NK-92 treated with Interleukin-12 subunit alpha and Interleukin-12 subunit beta, amount 100 ng/mL, for 24 hours (cell line): ENCODE measurements at regions not wholly inside any gene's neighbourhood (a gene's known extent, or its start where the extent isn't known, plus 50 kb on each side); places are given as distances from the start of the nearest gene placed in this dataset.

Source experiments
- DNase-seq: peaks from one replicate; lab custom pipeline; 2025; lab: John Stamatoyannopoulos, UW

DNA sequence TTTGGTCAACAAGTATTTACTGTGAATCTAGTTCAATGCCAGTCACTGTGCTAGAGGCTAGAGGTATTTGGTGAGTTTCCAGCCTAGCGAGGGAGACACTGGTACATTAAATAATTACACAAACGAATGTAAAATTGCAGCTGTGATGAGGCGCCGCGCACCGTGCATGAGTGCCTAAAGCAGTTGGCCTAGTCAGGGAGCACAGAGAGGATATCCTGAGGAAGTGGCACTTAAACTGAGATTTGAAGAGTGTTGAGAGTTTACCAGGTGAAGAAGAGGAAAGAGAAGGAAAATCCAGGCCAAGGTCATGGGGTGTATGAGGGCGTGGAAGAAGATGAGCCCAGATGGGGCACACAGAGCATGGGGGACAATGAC lies 157.6 kb upstream of the NDUFV2 start:
- no peak for DNase-seq

DNA sequence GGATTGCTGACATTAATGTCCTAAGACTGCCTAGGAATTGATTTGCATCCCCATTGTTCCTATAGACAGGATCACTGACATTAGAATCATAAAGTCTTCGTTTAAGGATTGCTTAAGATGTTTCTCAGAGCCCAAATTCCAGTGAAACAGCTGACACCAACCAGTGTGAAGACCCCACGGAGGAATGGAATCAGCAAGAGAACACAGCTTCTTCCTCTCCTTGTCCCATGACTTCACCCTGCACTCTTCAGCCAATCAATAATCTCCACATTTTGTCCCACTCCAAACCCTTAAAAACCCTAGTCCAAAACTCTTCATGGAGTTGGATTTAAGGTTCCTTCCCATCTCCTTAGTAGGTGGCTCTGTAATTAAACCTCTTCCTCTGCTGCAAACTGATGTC lies 157.0 kb upstream of the NDUFV2 start:
- DNase-seq = no peak

DNA sequence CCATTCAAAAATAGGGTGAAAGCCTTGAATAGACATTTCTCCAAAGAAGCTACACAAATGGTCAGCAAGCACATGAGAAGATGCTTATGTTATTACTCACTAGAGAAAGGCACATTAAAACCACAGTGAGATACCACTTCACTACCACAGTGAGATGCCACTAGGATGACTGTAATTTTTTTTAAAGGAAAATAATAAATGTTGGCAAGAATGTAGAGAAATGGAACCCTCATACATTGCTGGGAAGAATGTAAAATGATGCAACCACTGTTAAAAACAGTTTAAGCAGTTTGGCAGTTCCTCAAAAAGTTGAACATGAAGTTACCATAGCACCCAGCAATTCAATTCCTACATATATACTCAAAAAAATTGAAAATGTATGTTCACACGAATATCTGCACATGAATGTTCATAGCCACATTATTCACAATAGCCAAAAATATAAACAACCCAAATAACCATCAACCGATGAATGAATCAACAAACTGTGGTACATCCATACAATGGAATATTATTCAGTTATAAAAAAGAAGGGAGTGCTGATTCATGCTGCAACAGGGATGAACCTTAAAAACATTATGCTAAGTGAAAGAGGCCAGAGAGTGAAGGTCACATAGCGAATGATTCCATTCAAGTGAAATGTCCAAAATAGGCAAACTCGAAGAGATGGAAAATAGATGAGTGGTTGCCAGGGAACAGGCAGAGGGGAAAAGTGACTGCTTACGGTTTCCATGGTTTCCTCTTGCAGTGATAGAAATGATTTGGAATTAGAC lies 156.2 kb upstream of the NDUFV2 start:
- no peak for DNase-seq

DNA sequence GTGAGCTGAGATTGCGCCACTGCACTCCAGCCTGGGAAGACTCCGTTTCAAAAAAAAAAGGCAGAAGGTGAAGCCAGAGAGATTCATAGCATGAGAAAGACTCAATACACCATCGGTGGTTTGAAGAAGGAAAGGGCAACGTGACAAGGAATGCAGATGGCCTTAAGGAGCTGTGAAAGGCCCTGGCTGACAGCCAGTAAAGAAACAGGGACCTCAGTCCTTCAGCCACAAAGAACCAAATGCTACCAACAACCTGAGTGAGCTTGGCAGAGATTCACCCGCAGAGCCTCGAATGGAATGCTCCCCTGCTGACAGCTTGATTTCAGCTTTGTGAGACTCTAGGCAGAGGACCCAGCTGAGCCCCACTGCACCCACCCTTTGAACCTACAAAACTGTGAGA lies 154.9 kb upstream of the NDUFV2 start:
- no peak for DNase-seq

DNA sequence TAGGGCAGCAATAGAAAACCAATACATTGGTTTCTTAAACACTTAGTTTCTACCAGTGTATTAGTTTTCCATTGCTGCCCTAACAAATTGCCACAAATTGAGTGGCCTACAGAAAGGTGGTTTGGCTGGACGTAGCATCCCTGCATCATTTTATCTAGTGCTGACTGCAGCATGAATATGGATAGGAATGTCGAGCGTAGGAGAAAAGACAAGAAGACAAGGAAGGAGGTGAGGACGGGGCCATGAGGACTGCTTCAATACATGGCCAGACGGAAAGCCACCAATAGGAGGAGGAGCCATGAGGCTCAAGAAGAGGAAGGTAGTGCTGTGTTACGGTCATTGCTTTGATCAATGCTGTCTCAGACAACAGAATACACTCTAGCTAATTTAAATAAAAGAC lies 154.5 kb upstream of the NDUFV2 start:
- DNase-seq = no peak

DNA sequence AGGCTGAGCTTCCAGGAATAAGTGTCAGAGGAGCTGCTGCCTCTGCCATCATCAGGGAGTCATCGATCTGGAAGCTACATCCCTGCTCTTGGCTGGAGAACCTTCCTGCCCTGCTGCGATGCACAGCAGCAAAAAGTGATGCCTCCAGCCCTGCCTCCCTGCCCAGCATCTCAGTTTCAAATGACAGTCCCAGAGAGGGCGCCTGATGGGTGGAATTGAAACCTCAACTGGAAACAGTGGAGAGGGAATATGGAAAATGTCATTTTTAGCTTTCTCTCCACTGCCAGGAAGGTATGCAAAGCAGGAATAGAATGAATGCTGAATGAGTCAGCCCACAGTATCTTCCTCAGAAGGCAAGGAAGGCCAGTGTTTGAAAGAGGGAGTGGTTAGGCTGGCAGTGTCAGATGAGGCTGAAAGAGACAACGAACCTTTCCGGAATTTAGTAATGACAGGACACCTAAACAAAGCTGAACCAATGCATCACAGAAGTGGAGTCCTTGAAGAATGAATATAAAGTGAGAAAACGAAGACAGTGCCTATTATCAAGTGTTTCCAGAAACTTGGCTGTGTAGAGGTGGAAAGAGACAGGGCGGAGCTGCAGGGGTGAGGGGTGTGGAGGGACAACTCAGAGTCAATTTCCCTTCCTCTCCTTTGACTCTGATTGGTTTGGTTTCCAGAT lies 153.9 kb upstream of the NDUFV2 start:
- no peak for DNase-seq

DNA sequence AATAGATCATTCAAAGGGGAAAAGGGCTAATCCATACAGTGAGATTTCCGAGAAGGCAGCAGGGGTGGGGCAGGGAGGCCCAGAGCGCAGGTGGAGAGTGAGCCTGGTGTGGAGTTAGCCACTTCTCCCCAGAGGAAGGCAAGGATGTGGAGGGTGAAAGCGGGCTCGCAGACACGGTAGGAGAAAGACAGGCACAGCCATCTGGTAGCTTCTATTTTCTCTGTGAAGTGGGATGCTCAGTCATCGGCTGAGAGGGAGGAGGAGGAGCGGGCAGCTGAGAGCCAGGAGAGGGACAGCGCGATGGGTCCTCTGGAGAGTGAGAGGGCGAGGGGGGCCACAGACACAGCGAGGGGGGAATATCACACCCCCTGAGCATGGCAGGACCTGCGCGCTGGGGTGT lies 153.3 kb upstream of the NDUFV2 start:
- DNase-seq = no peak

DNA sequence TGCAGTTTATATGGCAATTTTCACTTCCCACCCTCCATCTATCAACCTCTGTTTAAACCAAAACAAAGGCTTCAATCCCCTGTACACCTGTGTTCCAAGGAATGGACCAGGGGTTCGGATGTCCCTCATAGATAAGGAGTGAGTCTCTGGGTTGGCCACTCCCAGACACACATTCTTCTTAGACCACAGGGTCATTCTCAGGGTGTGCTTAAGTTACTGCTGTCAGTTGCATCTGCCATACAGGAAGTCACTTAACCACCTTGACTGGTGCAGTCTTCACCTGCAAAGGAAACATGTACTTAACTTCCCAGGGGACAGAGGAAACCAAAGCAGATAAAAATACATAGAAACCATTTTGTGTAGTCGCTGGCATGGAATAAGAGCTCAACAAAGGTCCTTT lies 151.0 kb upstream of the NDUFV2 start:
- DNase-seq = no peak

DNA sequence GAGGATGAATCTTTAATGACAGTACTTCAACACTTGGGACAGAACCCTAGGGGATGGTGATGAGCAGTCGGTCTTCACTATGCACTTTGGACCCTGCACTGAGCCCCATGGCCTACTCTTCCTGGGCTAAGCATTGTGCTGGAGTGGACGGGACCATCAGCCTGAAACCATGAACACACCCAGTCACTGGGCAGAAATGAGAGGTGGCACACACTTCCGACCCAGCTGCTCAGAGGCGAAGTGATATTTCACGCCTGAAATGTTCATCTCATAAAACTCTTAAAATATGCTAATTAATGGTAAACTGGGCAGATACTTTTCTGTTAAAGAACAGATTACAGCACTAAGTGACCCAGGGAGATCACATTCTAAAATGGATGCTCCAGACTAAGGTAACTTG lies 150.3 kb upstream of the NDUFV2 start:
- no peak for DNase-seq

DNA sequence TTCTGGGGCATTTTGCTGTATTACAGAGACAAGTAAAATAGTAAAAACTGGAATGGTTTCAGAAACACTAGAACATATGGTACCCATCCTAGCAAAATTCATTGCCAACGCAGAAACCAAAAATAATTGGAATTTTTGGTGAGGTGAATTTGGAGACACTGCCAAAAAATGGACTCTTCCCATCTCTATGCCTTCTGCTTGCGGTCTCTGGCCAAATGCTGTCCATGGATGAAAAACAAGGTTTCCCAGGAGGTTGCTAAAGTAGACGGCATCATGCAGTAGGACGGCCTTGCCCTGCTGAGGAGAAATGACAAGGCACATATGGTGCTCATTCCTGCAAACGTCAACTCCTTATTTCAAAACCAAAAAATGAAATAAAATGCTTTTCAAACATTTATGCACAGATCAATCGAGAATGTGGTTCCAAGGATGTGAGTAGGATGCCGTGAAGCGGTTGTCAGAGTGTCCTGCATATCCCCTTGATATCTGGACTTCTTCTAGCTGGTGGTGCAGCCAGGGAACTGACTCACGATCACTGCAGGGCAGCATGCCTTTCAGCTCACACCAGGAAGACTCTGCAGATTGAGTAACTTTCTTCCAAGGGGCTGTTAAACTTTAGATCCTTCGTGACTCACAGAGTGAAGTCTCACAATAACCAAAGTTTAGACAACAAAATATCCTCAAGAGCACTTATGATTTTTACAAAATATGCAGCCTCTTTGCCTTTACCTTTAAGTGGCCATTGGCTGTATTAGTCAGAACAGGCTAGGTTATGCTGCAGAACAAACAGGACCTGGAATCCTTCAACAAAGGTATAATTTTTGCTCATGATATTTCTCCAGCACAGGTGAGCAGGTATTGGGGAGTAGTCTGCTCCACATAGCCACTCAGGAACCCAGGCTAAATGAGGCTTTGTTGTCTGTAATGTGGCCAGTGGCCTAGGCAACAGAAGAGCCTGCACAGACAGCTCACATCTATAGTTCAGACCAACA lies 149.4 kb upstream of the NDUFV2 start:
- no peak for DNase-seq

DNA sequence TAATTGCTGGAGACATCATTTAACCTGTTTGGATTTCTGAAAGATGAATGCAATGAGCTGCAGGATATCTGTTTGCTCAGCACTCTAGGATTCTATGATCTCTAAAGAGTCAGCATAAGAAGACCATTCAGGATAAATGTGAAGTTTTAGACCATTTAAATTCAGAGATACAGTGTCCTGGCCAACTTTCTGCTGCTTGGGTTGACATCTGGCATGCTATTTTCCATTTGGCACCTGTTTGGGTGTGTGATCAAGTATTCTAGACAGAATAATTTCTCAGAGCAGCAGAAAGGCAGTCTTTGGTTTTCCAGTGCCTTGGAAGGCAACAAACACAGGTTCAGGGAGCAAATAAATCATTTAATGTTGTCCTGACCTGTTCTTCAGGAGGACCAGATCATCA lies 144.8 kb upstream of the NDUFV2 start:
- DNase-seq = no peak

DNA sequence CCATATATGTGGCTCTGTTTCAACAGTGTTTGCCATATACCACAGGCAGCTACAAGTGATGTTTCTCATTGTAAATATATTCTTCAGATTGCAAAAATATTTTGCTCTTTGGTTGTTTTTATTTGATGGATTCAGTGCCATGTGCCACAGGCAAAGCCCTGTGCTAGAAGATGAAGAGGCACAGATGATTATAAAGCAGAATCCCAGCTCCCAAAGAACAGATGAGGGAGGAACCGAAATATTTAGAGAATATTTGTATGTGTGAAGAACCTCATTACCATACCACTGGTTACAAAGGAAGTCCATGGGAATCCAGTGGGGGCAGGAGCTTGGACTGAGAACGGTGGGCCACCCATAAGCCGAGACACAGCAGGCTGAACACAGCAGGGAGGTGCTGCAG lies 143.8 kb upstream of the NDUFV2 start:
- DNase-seq = no peak

DNA sequence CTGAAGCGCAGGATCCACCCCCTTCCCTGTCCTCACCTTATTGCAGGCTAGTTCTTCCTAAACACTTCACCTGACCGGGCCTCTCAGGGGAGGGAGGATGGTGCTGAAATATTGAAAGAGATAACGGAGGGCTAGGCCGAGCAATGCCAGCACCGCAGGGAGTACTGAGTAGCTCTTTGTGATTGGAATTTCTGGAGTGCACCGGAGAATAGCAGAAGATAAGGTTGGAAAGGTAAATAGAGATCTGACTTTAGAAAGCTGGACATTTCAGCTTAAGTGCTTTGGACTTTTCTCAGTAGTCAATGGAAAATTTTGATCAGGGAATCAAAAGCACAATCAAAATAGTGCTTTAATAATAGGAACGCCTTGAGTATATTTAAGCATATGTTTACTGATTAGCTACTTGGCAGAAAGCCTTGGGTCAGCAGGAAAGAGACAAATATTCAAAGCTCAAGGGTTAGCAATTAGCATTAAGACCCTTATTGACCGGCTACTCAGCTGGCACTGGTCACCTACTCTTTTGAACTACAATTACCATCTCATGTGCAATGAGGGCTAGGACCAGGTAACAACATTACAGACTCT lies 142.9 kb upstream of the NDUFV2 start:
- no peak for DNase-seq

DNA sequence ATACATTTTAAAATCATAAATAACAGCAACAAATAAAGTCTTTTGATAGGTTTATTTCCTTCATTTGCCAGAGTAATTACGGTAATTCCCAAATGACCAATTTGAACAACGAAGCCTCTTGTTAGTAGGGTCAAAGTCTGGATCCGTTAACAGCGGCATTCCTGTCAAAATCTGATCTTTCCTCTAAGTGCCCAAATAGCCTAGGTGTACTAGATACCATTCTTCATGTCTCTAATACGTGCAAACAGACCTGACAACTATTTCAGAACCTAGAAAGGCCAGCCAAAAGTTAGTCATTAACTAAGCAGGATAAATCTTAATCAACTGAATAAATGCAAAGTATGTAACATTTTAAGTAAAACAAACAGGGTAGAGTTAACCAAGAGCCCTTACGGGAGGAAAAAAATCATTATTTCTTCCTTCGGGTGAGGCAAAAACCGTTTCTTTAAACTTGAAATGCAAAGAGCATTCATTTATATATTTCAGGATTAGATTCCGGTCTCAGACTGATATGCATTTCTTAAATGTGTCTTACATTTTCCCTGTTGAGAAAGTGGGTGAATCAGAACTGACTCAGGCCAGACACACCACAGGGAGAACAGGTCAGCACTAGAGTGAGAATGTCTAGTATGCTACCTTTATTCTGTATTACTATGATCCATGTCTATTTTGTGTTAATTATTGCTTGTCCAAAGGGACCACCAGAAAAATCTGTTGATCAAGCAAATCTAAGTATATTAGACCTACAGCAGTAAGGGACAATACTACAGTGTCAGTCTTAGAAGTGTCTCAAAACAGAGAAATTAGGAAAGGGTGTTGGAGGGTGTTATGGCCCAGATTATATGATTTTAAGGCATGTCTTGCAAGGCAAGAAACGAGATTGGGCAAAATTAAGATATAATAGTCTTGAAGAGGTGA lies 141.5 kb upstream of the NDUFV2 start:
- no peak for DNase-seq

DNA sequence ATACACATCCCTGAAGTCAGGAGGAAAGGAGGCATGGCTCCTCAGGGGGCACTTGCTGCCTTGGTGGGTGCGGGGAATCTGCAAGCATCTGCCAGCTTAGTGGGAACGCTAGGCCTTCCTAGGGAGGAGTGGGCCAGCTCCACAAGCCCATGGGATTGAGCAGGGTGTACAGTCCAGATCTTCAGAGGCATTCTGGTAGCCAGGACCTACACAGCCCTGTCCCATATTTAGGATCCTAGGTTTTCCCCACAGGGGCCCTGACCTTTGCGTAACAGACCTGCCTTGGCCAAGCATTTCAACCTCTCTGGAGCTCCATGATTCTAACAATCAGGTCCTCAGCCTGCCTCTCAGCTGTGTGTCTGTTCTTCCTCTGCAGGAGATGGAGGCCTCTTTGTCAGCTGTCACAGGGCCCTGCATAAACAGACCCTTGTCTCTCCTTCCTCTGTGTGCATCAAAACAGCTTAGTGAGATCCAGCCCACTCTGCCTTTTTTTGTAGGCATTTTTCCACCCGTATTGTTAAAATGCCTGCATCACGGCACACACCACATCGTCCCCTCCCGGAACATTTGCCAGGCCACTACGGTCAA lies 140.2 kb upstream of the NDUFV2 start:
- no peak for DNase-seq

DNA sequence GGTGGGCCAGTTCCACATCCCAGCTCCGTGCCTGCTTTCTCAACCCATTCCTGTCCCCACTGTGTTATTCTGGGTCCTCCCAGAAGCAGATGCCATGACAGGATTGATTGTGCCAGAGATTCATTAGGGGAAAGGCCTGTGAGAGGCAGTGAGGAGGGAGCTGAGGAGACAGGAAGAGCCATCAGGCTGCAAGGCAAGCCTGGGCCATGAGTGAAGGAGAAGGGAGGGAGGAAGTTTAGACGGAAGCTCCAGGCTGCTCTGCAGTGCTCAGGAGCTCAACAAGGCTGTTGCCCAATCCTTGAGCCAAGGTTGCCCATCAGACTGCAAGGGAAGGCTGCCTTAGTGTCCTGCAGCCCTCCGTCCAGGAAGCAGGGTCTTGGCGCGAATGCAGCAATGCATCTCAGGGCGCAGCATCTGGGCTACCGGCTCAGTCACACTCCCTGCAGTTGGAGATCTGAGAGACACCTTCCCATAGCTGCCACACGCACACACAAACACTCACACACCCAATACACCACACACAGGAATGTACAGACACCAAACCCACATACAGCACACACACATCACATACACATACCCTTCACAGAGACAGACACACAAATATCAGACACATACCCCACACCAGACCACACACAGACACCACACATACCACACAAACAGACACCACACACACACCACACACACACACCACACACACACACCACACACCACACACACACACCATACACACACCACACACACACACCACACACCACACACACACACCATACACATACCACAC lies 139.5 kb upstream of the NDUFV2 start:
- no peak for DNase-seq

DNA sequence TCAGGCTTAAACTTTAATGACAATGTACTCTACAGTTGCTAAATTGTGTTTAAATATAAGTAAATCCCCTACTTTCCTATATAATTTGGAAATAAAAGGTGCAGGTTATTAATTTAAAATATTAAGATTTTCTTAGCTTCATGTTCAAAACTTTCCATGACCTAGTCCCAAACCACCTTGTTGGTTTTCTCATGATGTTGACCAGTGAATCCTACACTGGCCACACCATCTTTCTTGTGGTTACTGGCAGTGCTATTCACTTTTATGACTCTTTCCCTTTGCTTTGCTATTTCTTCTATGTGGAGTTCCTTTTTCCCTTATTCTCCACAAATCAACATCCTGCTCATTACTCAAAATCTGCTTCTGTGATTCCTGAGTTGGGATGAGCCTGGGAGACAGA lies 138.6 kb upstream of the NDUFV2 start:
- no peak for DNase-seq

DNA sequence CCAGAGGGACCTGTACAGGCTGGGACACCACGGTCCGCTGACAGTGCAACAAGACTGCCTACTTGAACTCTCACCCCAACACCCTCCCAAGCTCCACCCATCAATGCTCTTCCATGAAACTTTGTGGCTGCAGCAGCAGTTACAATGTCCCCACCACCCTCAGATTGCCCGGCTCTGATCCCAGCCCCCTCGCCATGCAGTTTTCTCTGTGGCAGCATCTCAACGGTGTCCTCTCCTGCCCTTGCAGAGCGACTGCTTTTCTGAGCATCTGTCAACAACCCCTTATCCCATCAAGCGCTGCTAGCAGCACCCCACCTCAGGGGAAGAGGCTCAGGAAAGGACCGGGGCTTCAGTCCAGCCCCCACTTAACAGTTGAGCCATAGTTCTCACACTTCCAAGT lies 137.1 kb upstream of the NDUFV2 start:
- no peak for DNase-seq

DNA sequence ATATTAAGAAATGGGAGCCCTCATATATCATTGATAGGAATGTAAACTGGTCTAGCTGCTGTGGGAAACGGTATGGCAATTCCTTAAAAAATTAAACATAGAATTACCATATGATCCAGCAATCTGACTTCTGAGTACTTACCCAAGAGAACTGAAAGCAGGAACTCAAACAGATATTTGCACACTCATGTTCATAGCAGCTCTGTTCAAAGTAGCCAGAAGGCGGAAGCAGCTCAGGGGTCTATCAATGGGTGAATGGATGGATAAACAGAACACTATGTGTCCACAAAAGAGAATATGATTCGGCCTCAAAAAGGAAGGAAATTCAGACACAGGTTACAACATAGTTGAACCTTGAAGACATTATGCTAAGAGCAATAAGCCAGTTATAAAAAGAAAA lies 135.7 kb upstream of the NDUFV2 start:
- no peak for DNase-seq

DNA sequence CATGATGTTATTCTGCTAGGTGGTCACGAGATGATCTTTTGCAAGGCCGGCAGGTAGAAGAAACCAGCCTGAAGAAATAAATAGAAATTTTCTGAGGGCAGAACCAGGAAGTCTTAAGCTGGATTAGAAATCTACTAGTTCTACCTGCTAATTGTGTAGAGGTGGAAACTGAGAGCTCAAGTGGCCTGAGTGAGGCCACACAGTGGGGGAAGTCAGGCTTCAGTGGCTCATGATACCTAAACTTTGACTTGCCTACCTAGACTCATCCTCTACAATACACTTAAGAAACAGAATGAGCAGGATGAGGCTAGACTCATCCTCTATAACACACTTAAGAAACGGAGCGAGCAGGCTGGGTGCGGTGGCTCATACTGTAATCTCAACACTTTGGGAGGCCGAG lies 134.9 kb upstream of the NDUFV2 start:
- no peak for DNase-seq
